H9 (cell line): ENCODE measurements at regions not wholly inside any gene's neighbourhood (a gene's known extent, or its start where the extent isn't known, plus 50 kb on each side); places are given as distances from the start of the nearest gene placed in this dataset.

Source experiments
- DNase-seq: peaks from one replicate; pipeline ENCODE4 v3.0.0-alpha.2; 2017
- H2AFZ ChIP-seq: one replicate; pipeline ENCODE4 v1.6.1; 2013; ENCODE audit warnings: mild to moderate bottlenecking, low read length, control low read depth, moderate library complexity
- H2AK5ac ChIP-seq: 2 replicates; pipeline ENCODE4 v1.6.1; 2013; ENCODE audit warnings: low read length, control low read depth, mixed read lengths; ENCODE audit not compliant: insufficient read length
- H2BK120ac ChIP-seq: one replicate; pipeline ENCODE4 v1.6.1; 2013; ENCODE audit warnings: low read depth, mild to moderate bottlenecking, low read length, control low read depth, inconsistent platforms; ENCODE audit not compliant: poor library complexity, severe bottlenecking
- H2BK12ac ChIP-seq: 2 replicates; pipeline ENCODE4 v1.6.1; 2013; ENCODE audit warnings: low read length, control low read depth, mixed read lengths, low read depth; ENCODE audit not compliant: insufficient read length
- H2BK15ac ChIP-seq: 2 replicates; pipeline ENCODE4 v1.6.1; 2013; ENCODE audit warnings: low read depth, low read length, control low read depth
- H2BK20ac ChIP-seq: one replicate; pipeline ENCODE4 v1.6.1; 2013; ENCODE audit warnings: low read depth, mild to moderate bottlenecking, low read length, control low read depth, inconsistent platforms; ENCODE audit not compliant: poor library complexity, severe bottlenecking
- H2BK5ac ChIP-seq: 2 replicates; pipeline ENCODE4 v1.6.1; 2013; ENCODE audit warnings: low read length, control low read depth, mixed read lengths; ENCODE audit not compliant: insufficient read length
- H3K14ac ChIP-seq: 2 replicates; pipeline ENCODE4 v1.6.1; 2013; ENCODE audit warnings: low read length, control low read depth; ENCODE audit not compliant: insufficient read depth
- H3K18ac ChIP-seq: 2 replicates; pipeline ENCODE4 v1.6.1; 2013; ENCODE audit warnings: low read depth, mild to moderate bottlenecking, mixed read lengths, low read length, control low read depth; ENCODE audit not compliant: insufficient read length
- H3K23ac ChIP-seq: 2 replicates; pipeline ENCODE4 v1.6.1; 2013; ENCODE audit warnings: low read length, control low read depth, mixed read lengths, low read depth; ENCODE audit not compliant: insufficient read length
- H3K23me2 ChIP-seq: 2 replicates; pipeline ENCODE4 v1.6.1; 2013; ENCODE audit warnings: low read depth, mild to moderate bottlenecking, mixed read lengths, low read length, control low read depth; ENCODE audit not compliant: insufficient read length, poor library complexity, severe bottlenecking
- H3K27ac ChIP-seq: 2 replicates; pipeline ENCODE4 v1.5.1; 2013; ENCODE audit warnings: low read length, control low read depth, mixed read lengths, low read depth; ENCODE audit not compliant: insufficient read length
- H3K27me3 ChIP-seq: 2 replicates; pipeline ENCODE4 v1.6.1; 2013; ENCODE audit warnings: low read length, control low read depth, inconsistent platforms; ENCODE audit not compliant: insufficient read depth
- H3K4ac ChIP-seq: 2 replicates; pipeline ENCODE4 v1.6.1; 2013; ENCODE audit warnings: low read depth, mild to moderate bottlenecking, control low read depth, inconsistent platforms, low read length, moderate library complexity
- H3K4me1 ChIP-seq: 2 replicates; pipeline ENCODE4 v1.6.1; 2013; ENCODE audit warnings: low read length, control low read depth, inconsistent platforms; ENCODE audit not compliant: insufficient read depth
- H3K4me2 ChIP-seq: 2 replicates; pipeline ENCODE4 v1.6.1; 2013; ENCODE audit warnings: low read length, control low read depth, mixed read lengths; ENCODE audit not compliant: insufficient read length, insufficient read depth
- H3K56ac ChIP-seq: 2 replicates; pipeline ENCODE4 v1.6.1; 2013; ENCODE audit warnings: low read depth, mild to moderate bottlenecking, mixed read lengths, low read length, control low read depth; ENCODE audit not compliant: insufficient read length
- H3K79me1 ChIP-seq: 2 replicates; pipeline ENCODE4 v1.6.1; 2013; ENCODE audit warnings: low read depth, mild to moderate bottlenecking, moderate library complexity, low read length, control low read depth, inconsistent platforms; ENCODE audit not compliant: insufficient read depth, poor library complexity, severe bottlenecking
- H3K79me2 ChIP-seq: 2 replicates; pipeline ENCODE4 v1.6.1; 2013; ENCODE audit warnings: low read length, control low read depth, inconsistent platforms; ENCODE audit not compliant: insufficient read depth
- H3K9ac ChIP-seq: 2 replicates; pipeline ENCODE4 v1.6.1; 2013; ENCODE audit warnings: low read length, control low read depth, mixed read lengths; ENCODE audit not compliant: insufficient read length; ENCODE audit errors: extremely low read depth
- H3K9me3 ChIP-seq: one replicate; pipeline ENCODE4 v1.6.1; 2013; ENCODE audit warnings: low read depth, low read length, inconsistent platforms; ENCODE audit not compliant: control insufficient read depth
- H3T11ph ChIP-seq: one replicate; pipeline ENCODE4 v1.6.1; 2013; ENCODE audit warnings: mild to moderate bottlenecking, low read length, control low read depth, inconsistent platforms
- H4K20me1 ChIP-seq: one replicate; pipeline ENCODE4 v1.6.1; 2013; ENCODE audit not compliant: control insufficient read depth, insufficient read length, insufficient read depth
- H4K5ac ChIP-seq: 2 replicates; pipeline ENCODE4 v1.6.1; 2013; ENCODE audit warnings: low read depth, mild to moderate bottlenecking, mixed read lengths, low read length, control low read depth; ENCODE audit not compliant: insufficient read length
- H4K8ac ChIP-seq: replicated peaks from 2 replicates; pipeline ENCODE4 v1.6.1; 2013; ENCODE audit warnings: low read length, control low read depth, mixed read lengths, low read depth; ENCODE audit not compliant: insufficient read length
- H4K91ac ChIP-seq: 2 replicates; pipeline ENCODE4 v1.6.1; 2013; ENCODE audit warnings: low read depth, mild to moderate bottlenecking, moderate library complexity, mixed read lengths, low read length, control low read depth; ENCODE audit not compliant: insufficient read length
- H3K27ac Mint-ChIP-seq, 3 experiments: 2 replicates in 2 of 3; 3 replicates in 1 of 3; pipeline ENCODE4 v1.8.0; 2020 to 2021; ENCODE audit warnings: mixed read lengths in 3 of 3, mild to moderate bottlenecking in 1 of 3, moderate library complexity in 1 of 3
- H3K27me3 Mint-ChIP-seq: 2 replicates; pipeline ENCODE4 v1.8.0; 2021; ENCODE audit warnings: low read depth, mild to moderate bottlenecking, moderate library complexity, mixed read lengths
- H3K36me3 Mint-ChIP-seq, 3 experiments: 2 replicates in 2 of 3; 3 replicates in 1 of 3; pipeline ENCODE4 v1.8.0; 2020 to 2021; ENCODE audit warnings: low read depth in 3 of 3, mixed read lengths in 3 of 3; ENCODE audit not compliant: insufficient read depth in 1 of 3
- H3K4me1 Mint-ChIP-seq, 2 experiments: 2 replicates each; pipeline ENCODE4 v1.8.0; 2020; ENCODE audit warnings: mixed read lengths in 2 of 2
- H3K4me3 Mint-ChIP-seq, 2 experiments: 2 replicates in 1 of 2; 3 replicates in 1 of 2; pipeline ENCODE4 v1.8.0; 2020 to 2021; ENCODE audit warnings: mild to moderate bottlenecking in 2 of 2, mixed read lengths in 2 of 2, moderate library complexity in 1 of 2
- H3K9me3 Mint-ChIP-seq, 2 experiments: 2 replicates in 1 of 2; 3 replicates in 1 of 2; pipeline ENCODE4 v1.8.0; 2020; ENCODE audit warnings: mild to moderate bottlenecking in 2 of 2, mixed read lengths in 2 of 2, moderate library complexity in 1 of 2
- WGBS: extraction: QIAGEN DNeasy Blood & Tissue Kit; methylation state at CpG from one replicate; pipeline ENCODE4 v1.1.7; 2013; ENCODE audit warnings: missing lambda C conversion rate, low lambda C conversion rate, mixed read lengths; ENCODE audit not compliant: insufficient read length; ENCODE audit errors: extremely low coverage; 5-methylcytosine and 5-hydroxymethylcytosine counted together
- TF ChIP-seq, protein P1 (sequence below): fragments of 200-600 bp; sonication (generic); conservative IDR thresholded peaks from 3 replicates; pipeline ENCODE4 v1.8.0; 2021; ENCODE audit warnings: antibody characterized with exemption, mild to moderate bottlenecking

DNA sequence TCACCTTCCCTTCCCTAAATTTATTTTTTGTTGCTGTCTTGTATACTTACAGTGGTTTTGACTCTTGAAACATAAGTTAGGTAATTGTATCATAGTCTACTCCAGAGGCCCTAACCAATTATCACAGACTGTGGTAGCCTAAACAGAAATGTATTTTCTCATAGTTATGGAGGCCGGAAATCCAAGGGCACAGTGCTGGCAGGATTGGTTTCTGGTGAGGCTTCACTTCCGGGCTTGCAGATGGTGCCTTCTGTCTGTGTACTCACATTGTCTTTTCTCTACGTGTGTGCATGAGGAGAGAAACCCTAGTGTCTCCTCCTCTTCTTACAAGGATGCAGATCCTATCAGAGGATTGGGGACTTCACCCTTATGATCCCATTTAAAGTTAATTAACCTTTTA lies 290.2 kb upstream of the KCNMB2 start:
- Histone ChIP-seq H2BK15ac (no peak overlapping the region), H3K4ac (no peak overlapping the region), H3K79me2 (no peaks in the 10 kb centered on the region), H3K4me2 (no peak overlapping the region), H2AFZ (no peak overlapping the region), H3K14ac (no peak overlapping the region), H3K27ac (no peak overlapping the region), H3K23ac (no peak overlapping the region), H2BK20ac (no peak overlapping the region), H2BK12ac (no peak overlapping the region), H3K9me3 (no peaks in the 10 kb centered on the region), H3K23me2 (no peaks in the 10 kb centered on the region), H3K56ac (no peak overlapping the region), H4K20me1 (no peaks in the 10 kb centered on the region), H4K5ac (no peak overlapping the region), H4K8ac (no peak overlapping the region), H3T11ph (no peak overlapping the region), H2BK120ac (no peak overlapping the region), H3K79me1 (no peaks in the 10 kb centered on the region), H3K9ac (no peak overlapping the region), H3K18ac (no peak overlapping the region), H2BK5ac (no peak overlapping the region), H4K91ac (no peak overlapping the region), H3K27me3 (no peaks in the 10 kb centered on the region), H3K4me1 (no peaks in the 10 kb centered on the region), H2AK5ac (no peak overlapping the region)
- TF ChIP-seq, protein P1, sequence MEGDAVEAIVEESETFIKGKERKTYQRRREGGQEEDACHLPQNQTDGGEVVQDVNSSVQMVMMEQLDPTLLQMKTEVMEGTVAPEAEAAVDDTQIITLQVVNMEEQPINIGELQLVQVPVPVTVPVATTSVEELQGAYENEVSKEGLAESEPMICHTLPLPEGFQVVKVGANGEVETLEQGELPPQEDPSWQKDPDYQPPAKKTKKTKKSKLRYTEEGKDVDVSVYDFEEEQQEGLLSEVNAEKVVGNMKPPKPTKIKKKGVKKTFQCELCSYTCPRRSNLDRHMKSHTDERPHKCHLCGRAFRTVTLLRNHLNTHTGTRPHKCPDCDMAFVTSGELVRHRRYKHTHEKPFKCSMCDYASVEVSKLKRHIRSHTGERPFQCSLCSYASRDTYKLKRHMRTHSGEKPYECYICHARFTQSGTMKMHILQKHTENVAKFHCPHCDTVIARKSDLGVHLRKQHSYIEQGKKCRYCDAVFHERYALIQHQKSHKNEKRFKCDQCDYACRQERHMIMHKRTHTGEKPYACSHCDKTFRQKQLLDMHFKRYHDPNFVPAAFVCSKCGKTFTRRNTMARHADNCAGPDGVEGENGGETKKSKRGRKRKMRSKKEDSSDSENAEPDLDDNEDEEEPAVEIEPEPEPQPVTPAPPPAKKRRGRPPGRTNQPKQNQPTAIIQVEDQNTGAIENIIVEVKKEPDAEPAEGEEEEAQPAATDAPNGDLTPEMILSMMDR, result no peak
- Mint-ChIP-seq H3K4me3 (no peak overlapping the region), H3K4me1 (no peaks in the 10 kb centered on the region), H3K27me3 (no peaks in the 10 kb centered on the region), H3K27ac (peak overlapping the region in 2 of 3 experiments; percentile 21 to 84; a peak in 1 of 7 replicates), H3K36me3 (peaks cover 4 to 6% (median 6%) of the 10 kb centered on the region in 3 experiments), H3K9me3 (peaks cover 5 to 6% of the 10 kb centered on the region in 2 experiments)
- no CpG with 5 or more reads among the region's 3 CpGs for WGBS
- DNase-seq, result no peak
